ENCODE measurements at regions not wholly inside any gene's neighbourhood (a gene's known extent, or its start where the extent isn't known, plus 50 kb on each side); places are given as distances from the start of the nearest gene placed in this dataset.
"Not testable (repeated sequence)": the region's sequence is repeated elsewhere in the genome, so short reads cannot be mapped to it uniquely, and the experiment has no call there.

- DNase-seq (ENCODE audit: low read depth), result no peak
- TF ChIP-seq CTCF (IDR thresholded peaks at IDR 0.05; ENCODE audit: insufficient read depth, low read length), result no peak
- H3K4me3 ChIP-seq (ENCODE audit: low read depth, low read length), result no peak overlapping the region
These were observed 164.0 kb downstream of the TMEM47 start for GRCh38 chrX:34493086-34493485.

- no peak for DNase-seq (ENCODE audit: low read depth)
- no peak for TF ChIP-seq CTCF (IDR thresholded peaks at IDR 0.05; ENCODE audit: insufficient read depth, low read length)
- no peak overlapping the region for H3K4me3 ChIP-seq (ENCODE audit: low read depth, low read length)
These were observed 166.0 kb downstream of the TMEM47 start for GRCh38 chrX:34491126-34491525.

- no peak for TF ChIP-seq CTCF (IDR thresholded peaks at IDR 0.05; ENCODE audit: insufficient read depth, low read length)
- DNase-seq (ENCODE audit: low read depth), result no peak
- H3K4me3 ChIP-seq (ENCODE audit: low read depth, low read length), result no peak overlapping the region
These were observed 169.7 kb downstream of the TMEM47 start for GRCh38 chrX:34487364-34487763.

GRCh38 chrX:34483980-34484379, 173.1 kb downstream of the TMEM47 start:
- no peak overlapping the region for H3K4me3 ChIP-seq (ENCODE audit: low read depth, low read length)
- TF ChIP-seq CTCF (IDR thresholded peaks at IDR 0.05; ENCODE audit: insufficient read depth, low read length), result no peak
- DNase-seq (ENCODE audit: low read depth), result no peak

- no peak for DNase-seq (ENCODE audit: low read depth)
- no peak overlapping the region for H3K4me3 ChIP-seq (ENCODE audit: low read depth, low read length)
- no peak for TF ChIP-seq CTCF (IDR thresholded peaks at IDR 0.05; ENCODE audit: insufficient read depth, low read length)
These were observed 186.6 kb downstream of the TMEM47 start for GRCh38 chrX:34470507-34470906.

GRCh38 chrX:34467437-34467836, 189.6 kb downstream of the TMEM47 start:
- no peak overlapping the region for H3K4me3 ChIP-seq (ENCODE audit: low read depth, low read length)
- DNase-seq (ENCODE audit: low read depth), result no peak
- TF ChIP-seq CTCF (IDR thresholded peaks at IDR 0.05; ENCODE audit: insufficient read depth, low read length), result no peak

GRCh38 chrX:34463220-34463619, 193.9 kb downstream of the TMEM47 start:
- not testable (repeated sequence) for DNase-seq (ENCODE audit: low read depth)

GRCh38 chrX:34457850-34458249, 199.2 kb downstream of the TMEM47 start:
- not testable (repeated sequence) for H3K4me3 ChIP-seq (ENCODE audit: low read depth, low read length); DNase-seq (ENCODE audit: low read depth)

More at GRCh38 chrX:34463220-34463619, 193.9 kb downstream of the TMEM47 start:
- H3K4me3 ChIP-seq (ENCODE audit: low read depth, low read length), result not testable (repeated sequence)

All from fibroblast of the aortic adventitia (primary cell).